Tibial nerve (tissue), 4 donors: ENCODE measurements at regions not wholly inside any gene's neighbourhood (a gene's known extent, or its start where the extent isn't known, plus 50 kb on each side); places are given as distances from the start of the nearest gene placed in this dataset.
A peak's percentile ranks its signal among the peaks of the same experiment; 100 is the strongest.

ENCODE experiments used
- DNase-seq, 2 donors: peaks; one replicate each; pipeline ENCODE4 v3.0.0-alpha.2; 2019; ENCODE audit warnings: low spot score in 2 of 2
- H3K27ac ChIP-seq, 4 donors: fragments of 200-600 bp; sonication (generic) in 3 of 4; one replicate each; pipeline ENCODE4 v1.5.1; 2017 to 2019; ENCODE audit warnings: mild to moderate bottlenecking in 1 of 4
- H3K27me3 ChIP-seq, 2 donors: fragments of 200-600 bp; sonication (generic) in 1 of 2; one replicate each; pipeline versions ENCODE4 v1.5.1 to v1.6.0; 2017 to 2019
- H3K36me3 ChIP-seq, 3 donors: fragments of 200-600 bp; sonication (generic); one replicate each; pipeline ENCODE4 v1.5.1; 2018 to 2019
- H3K4me1 ChIP-seq, 4 donors: fragments of 200-600 bp; sonication (generic) in 3 of 4; one replicate each; pipeline ENCODE4 v1.5.1; 2017 to 2019
- H3K4me3 ChIP-seq, 4 donors: fragments of 200-600 bp; sonication (generic) in 3 of 4; one replicate each; pipeline ENCODE4 v1.5.1; 2017 to 2019; ENCODE audit warnings: mild to moderate bottlenecking in 1 of 4, moderate library complexity in 1 of 4
- H3K9me3 ChIP-seq, 4 donors: fragments of 200-600 bp; sonication (generic) in 3 of 4; one replicate each; pipeline ENCODE4 v1.5.1; 2017 to 2019
- CTCF ChIP-seq, 5 experiments: fragments of 200-600 bp in 3 of 5; fragments of 450-650 bp in 2 of 5; sonication (generic) in 3 of 5; IDR thresholded peaks; one replicate each; pipeline ENCODE4 v1.5.1; 2016 to 2019; ENCODE audit warnings: antibody characterized with exemption in 5 of 5, mild to moderate bottlenecking in 3 of 5, moderate library complexity in 2 of 5
- EP300 ChIP-seq, 2 donors: sonication (generic); formaldehyde crosslinking; IDR thresholded peaks; one replicate each; pipeline ENCODE4 v1.6.1; 2017; ENCODE audit warnings: antibody characterized with exemption in 2 of 2, mild to moderate bottlenecking in 1 of 2
- POLR2A ChIP-seq, 2 donors: fragments of 450-650 bp; IDR thresholded peaks; one replicate each; pipeline ENCODE4 v1.6.1; 2017; ENCODE audit warnings: antibody characterized with exemption in 2 of 2, mild to moderate bottlenecking in 2 of 2, moderate library complexity in 2 of 2
- WGBS, 2 donors: methylation state at CpG; one replicate each; pipeline ENCODE4 v1.1.5; 2018; 5-methylcytosine and 5-hydroxymethylcytosine counted together

- no peak for DNase-seq
- Histone ChIP-seq H3K27ac (no peak overlapping the region), H3K4me3 (no peak overlapping the region), H3K36me3 (no peaks in the 10 kb centered on the region), H3K27me3 (no peaks in the 10 kb centered on the region), H3K4me1 (no peaks in the 10 kb centered on the region), H3K9me3 (peaks cover 0 to 5% (median 0%) of the 10 kb centered on the region in 4 donors)
- TF ChIP-seq EP300 (IDR thresholded peaks at IDR 0.05) (no peak), CTCF (IDR thresholded peaks at IDR 0.05) (no peak), POLR2A (IDR thresholded peaks at IDR 0.05) (no peak)
Observed at GRCh38 chr16:63628812-63629211, 1493.1 kb downstream of the CDH11 start.

- Histone ChIP-seq H3K4me1 (no peaks in the 10 kb centered on the region), H3K4me3 (no peak overlapping the region), H3K27me3 (no peaks in the 10 kb centered on the region), H3K36me3 (no peaks in the 10 kb centered on the region), H3K9me3 (peaks cover 0 to 5% (median 0%) of the 10 kb centered on the region in 4 donors), H3K27ac (no peak overlapping the region)
- TF ChIP-seq POLR2A (IDR thresholded peaks at IDR 0.05) (no peak), EP300 (IDR thresholded peaks at IDR 0.05) (no peak), CTCF (IDR thresholded peaks at IDR 0.05) (no peak)
- no peak for DNase-seq
- 75 to 82% methylated on average over 1 of the region's 1 CpG for WGBS, 2 donors
Observed at GRCh38 chr16:63625126-63625525, 1496.7 kb downstream of the CDH11 start.

- DNase-seq = no peak
Observed at GRCh38 chr16:63623551-63624039, 1498.3 kb downstream of the CDH11 start.

GRCh38 chr16:63618896-63619485 is 1502.9 kb downstream of the CDH11 start:
- no peak for DNase-seq
- TF ChIP-seq POLR2A (IDR thresholded peaks at IDR 0.05) = no peak
- no peak for TF ChIP-seq EP300 (IDR thresholded peaks at IDR 0.05)
- TF ChIP-seq CTCF (IDR thresholded peaks at IDR 0.05) = no peak
- Histone ChIP-seq H3K4me1 (peaks cover 0 to 3% (median 0%) of the 10 kb centered on the region in 4 donors), H3K27me3 (no peaks in the 10 kb centered on the region), H3K4me3 (no peak overlapping the region), H3K9me3 (no peaks in the 10 kb centered on the region), H3K27ac (no peak overlapping the region), H3K36me3 (no peaks in the 10 kb centered on the region)
- 52 to 63% methylated on average over 3 of the region's 3 CpGs for WGBS, 2 donors

More at GRCh38 chr16:63623551-63624039, 1498.3 kb downstream of the CDH11 start:
- H3K36me3 ChIP-seq = no peaks in the 10 kb centered on the region
- no peak overlapping the region for H3K4me3 ChIP-seq
- H3K4me1 ChIP-seq = no peaks in the 10 kb centered on the region
- TF ChIP-seq EP300 (IDR thresholded peaks at IDR 0.05) (no peak), POLR2A (IDR thresholded peaks at IDR 0.05) (no peak), CTCF (IDR thresholded peaks at IDR 0.05) (no peak)
- WGBS, 2 donors = 56 to 61% methylated on average over 4 of the region's 4 CpGs
- no peaks in the 10 kb centered on the region for H3K27me3 ChIP-seq
- no peaks in the 10 kb centered on the region for H3K9me3 ChIP-seq
- no peak overlapping the region for H3K27ac ChIP-seq

- Histone ChIP-seq H3K27me3 (no peaks in the 10 kb centered on the region), H3K4me1 (peaks cover 0 to 3% (median 0%) of the 10 kb centered on the region in 4 donors), H3K36me3 (no peaks in the 10 kb centered on the region), H3K9me3 (no peaks in the 10 kb centered on the region), H3K4me3 (peak overlapping the region in 2 of 4 donors; percentile 37 to 42), H3K27ac (no peak overlapping the region)
- TF ChIP-seq POLR2A (IDR thresholded peaks at IDR 0.05) = no peak
- TF ChIP-seq EP300 (IDR thresholded peaks at IDR 0.05) = no peak
- no peak for TF ChIP-seq CTCF (IDR thresholded peaks at IDR 0.05)
- WGBS, 2 donors = 83 to 94% methylated on average over 9 to 16 of the region's 16 CpGs
- no peak for DNase-seq
Observed at GRCh38 chr16:63617990-63618763, 1503.7 kb downstream of the CDH11 start.
